Mucosa of descending colon (tissue), 3 donors: ENCODE measurements at regions not wholly inside any gene's neighbourhood (a gene's known extent, or its start where the extent isn't known, plus 50 kb on each side); places are given as distances from the start of the nearest gene placed in this dataset.

ENCODE experiments used
- ATAC-seq: fragments of 200-7000 bp; cut with Tn5 transposase; one replicate; pipeline ENCODE4 v1.9.1; 2020; ENCODE audit warnings: mild to moderate bottlenecking, moderate library complexity
- DNase-seq, 3 donors: peaks; one replicate each; pipeline ENCODE4 v3.0.0-alpha.2; 2020
- H3K36me3 ChIP-seq: fragments of 200-600 bp; one replicate; pipeline ENCODE4 v1.8.0; 2021; ENCODE audit warnings: low read depth, mild to moderate bottlenecking
- H3K4me1 ChIP-seq: fragments of 200-600 bp; one replicate; pipeline ENCODE4 v1.8.0; 2021; ENCODE audit warnings: low read depth, mild to moderate bottlenecking
- H3K4me3 ChIP-seq: fragments of 200-600 bp; one replicate; pipeline ENCODE4 v1.8.0; 2021; ENCODE audit warnings: mild to moderate bottlenecking
- H3K9me3 ChIP-seq: fragments of 200-600 bp; one replicate; pipeline ENCODE4 v1.8.0; 2021; ENCODE audit warnings: mild to moderate bottlenecking
- CTCF ChIP-seq: fragments of 200-600 bp; IDR thresholded peaks from one replicate; pipeline ENCODE4 v1.8.0; 2022; ENCODE audit warnings: antibody characterized with exemption, mild to moderate bottlenecking
- intact Hi-C, 2 donors: fragments of 100-400 bp; cut with DNase I in 1 of 2; cut with micrococcal nuclease in 1 of 2; formaldehyde crosslinking; loops; one replicate each; pipeline versions ENCODE4 v1.11.0 to v1.11.1; 2022; cut with DNase I, micrococcal nuclease
- donor health status: DM: no; HTN: no; CAD: no; lungs with moderate emphysema.
- donor health status: DM: no; HTN: no; CAD: no.
- donor health status: DM: no; HTN: yes; CAD: no.

- ATAC-seq (no peak), DNase-seq (no peak)
- intact Hi-C loops: no loop called here
Observed at GRCh38 chr6:40928307-40928706, 110.7 kb downstream of the UNC5CL start.

GRCh38 chr6:40925341-40925740 lies 113.7 kb downstream of the UNC5CL start:
- Histone ChIP-seq H3K36me3 (no peaks in the 10 kb centered on the region), H3K9me3 (no peaks in the 10 kb centered on the region), H3K4me3 (no peak overlapping the region), H3K4me1 (no peaks in the 10 kb centered on the region)
- intact Hi-C loops: no loop called here
- no peak for TF ChIP-seq CTCF
- DNase-seq (no peak), ATAC-seq (no peak)

More at GRCh38 chr6:40928307-40928706, 110.7 kb downstream of the UNC5CL start:
- no peak for TF ChIP-seq CTCF
- H3K4me3 ChIP-seq: no peak overlapping the region
- no peaks in the 10 kb centered on the region for H3K36me3 ChIP-seq
- H3K9me3 ChIP-seq: no peaks in the 10 kb centered on the region
- H3K4me1 ChIP-seq: no peaks in the 10 kb centered on the region

GRCh38 chr6:40924839-40925238 lies 114.2 kb downstream of the UNC5CL start:
- no peak for DNase-seq
- Histone ChIP-seq H3K36me3 (no peaks in the 10 kb centered on the region), H3K9me3 (no peaks in the 10 kb centered on the region), H3K4me1 (no peaks in the 10 kb centered on the region), H3K4me3 (no peak overlapping the region)
- intact Hi-C loops: no loop called here
- TF ChIP-seq CTCF: no peak
- ATAC-seq: no peak

- Histone ChIP-seq H3K9me3 (no peaks in the 10 kb centered on the region), H3K4me1 (no peaks in the 10 kb centered on the region), H3K36me3 (no peaks in the 10 kb centered on the region), H3K4me3 (no peak overlapping the region)
- no peak for ATAC-seq
- intact Hi-C loops: no loop called here
- DNase-seq: no peak
- TF ChIP-seq CTCF: no peak
Observed at GRCh38 chr6:40923880-40924279, 115.1 kb downstream of the UNC5CL start.

- H3K4me3 ChIP-seq: no peak overlapping the region
- TF ChIP-seq CTCF: no peak
- no peak for DNase-seq
- no peaks in the 10 kb centered on the region for H3K4me1 ChIP-seq
- intact Hi-C loops: no loop called here
- no peaks in the 10 kb centered on the region for H3K9me3 ChIP-seq
- ATAC-seq: no peak
- H3K36me3 ChIP-seq: no peaks in the 10 kb centered on the region
Observed at GRCh38 chr6:40923326-40923725, 115.7 kb downstream of the UNC5CL start.

GRCh38 chr6:40922281-40922680 lies 116.7 kb downstream of the UNC5CL start:
- no peaks in the 10 kb centered on the region for H3K4me1 ChIP-seq
- intact Hi-C loops: no loop called here
- no peak for TF ChIP-seq CTCF
- no peak for ATAC-seq
- H3K36me3 ChIP-seq: no peaks in the 10 kb centered on the region
- H3K4me3 ChIP-seq: no peak overlapping the region
- DNase-seq: no peak
- H3K9me3 ChIP-seq: no peaks in the 10 kb centered on the region
